Inflammatory macrophage treated with lipopolysaccharide for 1 hour (primary cell): ENCODE measurements at regions not wholly inside any gene's neighbourhood (a gene's known extent, or its start where the extent isn't known, plus 50 kb on each side); places are given as distances from the start of the nearest gene placed in this dataset.

ENCODE experiments used
- DNase-seq, 2 donors: peaks; one replicate each; pipeline ENCODE4 v3.0.0-alpha.2; 2020 to 2022

- DNase-seq: no peak
Measured at GRCh38 chr4:180799798-180800197, 1443.4 kb upstream of the TENM3 start.

GRCh38 chr4:180805101-180805500, 1438.1 kb upstream of the TENM3 start:
- DNase-seq: no peak

GRCh38 chr4:180808862-180809261, 1434.3 kb upstream of the TENM3 start:
- no peak for DNase-seq

- no peak for DNase-seq
Measured at GRCh38 chr4:180809439-180809838, 1433.8 kb upstream of the TENM3 start.

DNA sequence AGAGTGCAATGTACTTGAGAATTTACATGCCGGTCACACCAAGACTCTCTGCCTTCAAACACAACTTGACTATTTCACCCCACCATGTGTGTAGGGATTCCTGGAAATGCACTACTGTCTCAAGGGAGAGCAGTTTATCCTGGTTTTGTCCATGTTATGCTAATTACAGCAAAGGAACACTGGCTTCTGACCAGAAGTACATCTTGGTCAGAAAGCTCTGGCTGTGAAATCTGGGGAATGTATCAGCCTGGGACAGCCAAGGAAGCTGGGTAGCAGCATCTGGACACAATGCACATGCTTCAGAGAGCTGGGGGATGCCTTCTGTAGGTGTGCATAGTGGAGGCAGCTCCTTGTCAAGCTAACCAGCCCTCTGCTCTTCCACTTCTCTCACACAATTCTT, 1432.6 kb upstream of the TENM3 start:
- no peak for DNase-seq

DNA sequence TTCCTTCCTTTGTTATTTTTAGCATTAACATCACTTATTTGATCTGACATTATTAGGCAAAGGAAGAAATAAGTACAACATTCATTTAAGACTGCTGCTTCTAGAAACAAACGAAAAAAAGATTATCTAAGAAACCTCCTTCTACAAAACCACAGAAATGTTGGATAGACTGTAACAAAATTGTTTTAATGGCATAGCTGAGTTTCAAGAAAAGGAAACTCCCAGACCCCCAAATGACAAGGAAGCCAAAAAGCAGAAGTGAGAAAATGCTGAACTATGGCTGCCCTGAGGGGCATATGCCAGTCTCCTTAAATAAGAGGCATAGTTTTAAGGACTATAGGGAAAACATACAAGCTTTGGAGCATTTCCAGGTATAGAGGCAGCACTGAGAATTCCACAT, 1431.6 kb upstream of the TENM3 start:
- no peak for DNase-seq

DNA sequence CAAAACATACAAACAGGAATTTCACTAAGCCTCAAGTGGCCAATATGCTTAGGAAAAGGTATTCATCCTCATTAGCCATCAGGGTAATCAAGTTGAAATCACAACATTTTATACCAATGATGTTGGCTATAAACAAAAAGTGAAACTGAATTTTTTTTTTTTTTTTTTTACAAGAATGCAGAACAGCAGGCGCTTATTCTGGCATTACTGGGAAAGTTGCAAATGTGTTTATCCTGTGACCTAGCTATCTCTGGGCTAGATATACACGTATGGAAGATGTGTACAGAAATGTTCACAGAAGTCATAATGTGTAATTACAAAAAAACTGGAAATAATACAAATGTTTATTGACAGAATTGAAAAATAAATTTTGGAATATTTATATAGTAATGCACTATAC, 1430.4 kb upstream of the TENM3 start:
- no peak for DNase-seq

GRCh38 chr4:180814875-180815417, 1428.3 kb upstream of the TENM3 start:
- no peak for DNase-seq

- no peak for DNase-seq
Measured at GRCh38 chr4:180817529-180817928, 1425.7 kb upstream of the TENM3 start.

DNA sequence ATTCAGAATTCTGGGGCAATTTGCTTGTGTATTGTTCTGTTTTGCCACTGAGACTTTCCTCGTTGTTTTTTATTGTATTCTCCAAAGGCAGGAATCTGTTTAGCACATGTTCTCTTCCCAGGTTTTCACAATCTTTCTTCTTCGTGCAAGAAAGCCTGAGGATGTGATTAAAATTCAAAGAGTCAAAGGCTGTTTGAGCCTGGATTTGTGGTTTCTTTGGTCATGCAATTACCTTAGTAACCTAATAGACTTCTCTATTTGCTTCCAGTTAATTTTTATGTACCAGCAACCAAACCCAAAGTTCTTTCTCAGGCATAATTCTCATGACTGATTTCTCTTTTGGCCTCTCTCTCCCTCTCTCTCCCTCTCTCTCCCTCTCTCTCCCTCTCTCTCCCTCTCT, 1420.1 kb upstream of the TENM3 start:
- no peak for DNase-seq

- peak; percentile 11 to 28 for DNase-seq
Measured at GRCh38 chr4:180827232-180828009, 1415.8 kb upstream of the TENM3 start.

GRCh38 chr4:180828455-180829018, 1414.7 kb upstream of the TENM3 start:
- DNase-seq: peak in 1 of 2 donors; percentile 42

- peak in 1 of 2 donors; percentile 4 for DNase-seq
Measured at GRCh38 chr4:180832073-180832472, 1411.1 kb upstream of the TENM3 start.

- no peak for DNase-seq
Measured at GRCh38 chr4:180840142-180840541, 1403.1 kb upstream of the TENM3 start.

DNA sequence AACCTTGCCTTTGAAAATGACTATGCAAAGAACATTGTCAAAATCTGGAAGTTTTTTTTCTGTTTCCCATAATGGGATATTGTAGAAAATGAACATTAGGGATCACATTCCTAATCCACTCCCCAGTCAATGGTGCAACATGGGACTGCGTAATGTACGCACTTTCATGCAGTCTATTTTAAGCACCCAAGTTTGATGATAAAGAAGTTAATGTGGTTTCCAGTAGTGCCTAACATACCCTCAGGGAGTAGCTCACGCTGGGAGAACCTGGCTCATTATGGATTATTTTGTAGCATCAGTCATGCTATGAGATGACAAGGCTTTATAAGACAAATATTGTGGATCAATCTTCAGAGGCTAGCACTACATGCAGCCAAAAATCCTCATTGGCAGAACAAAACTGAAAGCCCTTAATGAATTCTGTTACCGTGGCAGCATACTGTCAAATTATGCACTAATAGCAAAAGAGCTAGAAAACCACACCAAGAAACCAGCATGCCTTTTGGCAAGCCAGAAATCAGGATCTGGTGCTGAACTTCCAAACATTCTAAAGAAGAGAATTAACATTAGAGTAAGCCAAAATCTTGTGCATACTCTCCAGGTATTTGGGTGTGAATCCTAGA, 1392.8 kb upstream of the TENM3 start:
- no peak for DNase-seq

- DNase-seq: no peak
Measured at GRCh38 chr4:180852738-180853137, 1390.5 kb upstream of the TENM3 start.

GRCh38 chr4:180855184-180855583, 1388.0 kb upstream of the TENM3 start:
- no peak for DNase-seq

GRCh38 chr4:180860089-180860720, 1383.0 kb upstream of the TENM3 start:
- no peak for DNase-seq

GRCh38 chr4:180861651-180862050, 1381.6 kb upstream of the TENM3 start:
- DNase-seq: no peak

DNA sequence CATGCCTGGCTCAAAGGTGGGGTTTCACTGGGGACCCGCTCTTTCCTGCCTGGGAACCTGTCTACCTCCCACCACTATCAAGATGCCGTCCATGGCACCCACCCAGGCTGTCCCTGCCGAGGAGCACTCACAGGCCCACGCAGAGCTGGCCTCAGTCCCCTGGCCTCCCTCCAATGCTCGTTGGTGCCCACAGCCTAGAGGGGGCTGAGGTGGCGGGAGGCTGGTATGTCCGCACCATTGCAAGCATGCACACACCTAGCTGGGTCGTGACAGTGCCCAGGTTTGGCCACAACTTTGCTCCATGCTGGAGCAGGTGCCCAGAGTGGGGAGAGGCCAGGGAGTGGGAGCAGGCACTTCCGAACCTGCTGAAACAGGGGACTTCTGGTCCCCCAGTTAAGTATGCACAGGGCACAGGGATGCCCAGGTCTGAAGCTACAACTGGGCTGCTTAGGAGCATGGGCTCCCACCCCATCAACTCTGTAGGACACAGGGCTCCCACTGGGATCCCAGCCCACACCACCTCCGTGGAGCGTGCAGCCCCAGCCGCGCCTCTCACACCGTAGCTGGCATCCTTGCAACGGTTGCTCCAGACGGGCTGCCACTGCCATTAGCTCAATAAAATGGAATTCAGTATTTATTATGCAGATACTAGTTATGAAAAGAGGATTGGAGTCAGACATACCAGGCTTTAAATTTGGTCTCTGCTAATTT, 1376.1 kb upstream of the TENM3 start:
- no peak for DNase-seq

DNA sequence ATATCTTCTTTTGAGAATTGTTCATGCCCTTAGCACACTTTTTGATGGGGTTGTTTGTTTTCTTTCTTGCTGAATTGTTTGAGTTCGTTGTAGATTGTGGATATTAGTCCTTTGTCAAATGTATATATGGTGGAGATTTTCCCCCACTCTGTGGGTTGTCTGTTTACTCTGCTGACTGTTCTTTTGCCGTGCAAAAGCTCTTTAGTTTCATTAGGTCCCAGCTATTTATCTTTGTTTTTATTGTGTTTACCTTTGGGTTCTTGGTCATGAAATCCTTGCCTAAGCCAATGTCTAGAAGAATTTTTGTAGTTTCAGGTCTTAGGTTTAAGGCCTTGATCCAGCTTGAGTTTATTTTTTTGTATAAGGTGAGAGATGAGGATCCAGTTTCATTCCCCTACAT, 1372.6 kb upstream of the TENM3 start:
- DNase-seq: no peak

DNA sequence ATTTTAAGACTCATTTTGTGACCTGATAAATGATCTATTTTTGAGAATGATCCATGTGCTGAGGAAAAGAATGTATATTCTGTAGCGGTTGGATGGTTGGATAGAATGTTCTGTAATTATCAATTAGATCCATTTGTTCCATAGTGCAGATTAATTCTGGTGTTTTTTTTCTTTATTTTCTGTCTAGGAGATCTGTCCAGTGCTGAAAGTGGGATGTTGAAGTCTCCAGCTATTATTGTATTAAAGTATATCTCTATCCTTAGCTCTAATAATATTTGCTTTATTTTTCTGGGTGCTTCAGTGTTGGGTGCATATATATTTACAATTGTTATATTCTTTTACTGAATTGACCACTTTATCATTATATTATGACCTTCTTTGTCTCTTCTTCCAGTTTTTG, 1344.9 kb upstream of the TENM3 start:
- no peak for DNase-seq

- DNase-seq: no peak
Measured at GRCh38 chr4:180900781-180901180, 1342.4 kb upstream of the TENM3 start.
